ENCODE measurements at regions not wholly inside any gene's neighbourhood (a gene's known extent, or its start where the extent isn't known, plus 50 kb on each side); places are given as distances from the start of the nearest gene placed in this dataset.

GRCh38 chr2:236445678-236446077 is 123.9 kb upstream of the ACKR3 start:
- TF ChIP-seq POLR2A (IDR thresholded peaks at IDR 0.05; ENCODE audit: borderline replicate concordance, extremely low read depth, insufficient read depth, insufficient read length) (no peak), EZH2 (IDR thresholded peaks at IDR 0.05) (no peak)
- TF ChIP-seq, protein P1, sequence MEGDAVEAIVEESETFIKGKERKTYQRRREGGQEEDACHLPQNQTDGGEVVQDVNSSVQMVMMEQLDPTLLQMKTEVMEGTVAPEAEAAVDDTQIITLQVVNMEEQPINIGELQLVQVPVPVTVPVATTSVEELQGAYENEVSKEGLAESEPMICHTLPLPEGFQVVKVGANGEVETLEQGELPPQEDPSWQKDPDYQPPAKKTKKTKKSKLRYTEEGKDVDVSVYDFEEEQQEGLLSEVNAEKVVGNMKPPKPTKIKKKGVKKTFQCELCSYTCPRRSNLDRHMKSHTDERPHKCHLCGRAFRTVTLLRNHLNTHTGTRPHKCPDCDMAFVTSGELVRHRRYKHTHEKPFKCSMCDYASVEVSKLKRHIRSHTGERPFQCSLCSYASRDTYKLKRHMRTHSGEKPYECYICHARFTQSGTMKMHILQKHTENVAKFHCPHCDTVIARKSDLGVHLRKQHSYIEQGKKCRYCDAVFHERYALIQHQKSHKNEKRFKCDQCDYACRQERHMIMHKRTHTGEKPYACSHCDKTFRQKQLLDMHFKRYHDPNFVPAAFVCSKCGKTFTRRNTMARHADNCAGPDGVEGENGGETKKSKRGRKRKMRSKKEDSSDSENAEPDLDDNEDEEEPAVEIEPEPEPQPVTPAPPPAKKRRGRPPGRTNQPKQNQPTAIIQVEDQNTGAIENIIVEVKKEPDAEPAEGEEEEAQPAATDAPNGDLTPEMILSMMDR (IDR thresholded peaks at IDR 0.05 in 2 of 3, conservative IDR thresholded peaks at IDR 0.05 in 1 of 3; ENCODE audit: borderline replicate concordance in 1 of 3, insufficient read depth in 1 of 3, low read depth in 2 of 3, low read length in 2 of 3), result no peak
- TF ChIP-seq, protein P2, sequence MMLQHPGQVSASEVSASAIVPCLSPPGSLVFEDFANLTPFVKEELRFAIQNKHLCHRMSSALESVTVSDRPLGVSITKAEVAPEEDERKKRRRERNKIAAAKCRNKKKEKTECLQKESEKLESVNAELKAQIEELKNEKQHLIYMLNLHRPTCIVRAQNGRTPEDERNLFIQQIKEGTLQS (IDR thresholded peaks at IDR 0.05), result no peak
